Neural crest cell (in vitro differentiated cells): ENCODE measurements at regions not wholly inside any gene's neighbourhood (a gene's known extent, or its start where the extent isn't known, plus 50 kb on each side); places are given as distances from the start of the nearest gene placed in this dataset.

ENCODE experiments used
- DNase-seq: peaks from one replicate; pipeline ENCODE4 v3.0.0; 2021; ENCODE audit warnings: low read depth, mixed read lengths, low spot score
- H3K27ac Mint-ChIP-seq: one replicate; pipeline ENCODE4 v1.8.0; 2021; ENCODE audit warnings: mild to moderate bottlenecking, mixed read lengths; ENCODE audit not compliant: unreplicated experiment
- H3K27me3 Mint-ChIP-seq: 2 replicates; pipeline ENCODE4 v1.8.0; 2021; ENCODE audit warnings: low read depth, mild to moderate bottlenecking, mixed read lengths
- H3K36me3 Mint-ChIP-seq: 2 replicates; pipeline ENCODE4 v1.8.0; 2021; ENCODE audit warnings: low read depth, mild to moderate bottlenecking, mixed read lengths
- H3K4me1 Mint-ChIP-seq: 2 replicates; pipeline ENCODE4 v1.8.0; 2021; ENCODE audit warnings: mixed read lengths
- H3K4me3 Mint-ChIP-seq: one replicate; pipeline ENCODE4 v1.8.0; 2021; ENCODE audit warnings: mild to moderate bottlenecking, mixed read lengths
- H3K9me3 Mint-ChIP-seq: 2 replicates; pipeline ENCODE4 v1.8.0; 2021; ENCODE audit warnings: mixed read lengths
- TF ChIP-seq, protein P1 (sequence below): fragments of 200-600 bp; sonication (generic); conservative IDR thresholded peaks from 2 replicates; pipeline ENCODE4 v1.5.0; 2021; ENCODE audit warnings: antibody characterized with exemption, mild to moderate bottlenecking

DNA sequence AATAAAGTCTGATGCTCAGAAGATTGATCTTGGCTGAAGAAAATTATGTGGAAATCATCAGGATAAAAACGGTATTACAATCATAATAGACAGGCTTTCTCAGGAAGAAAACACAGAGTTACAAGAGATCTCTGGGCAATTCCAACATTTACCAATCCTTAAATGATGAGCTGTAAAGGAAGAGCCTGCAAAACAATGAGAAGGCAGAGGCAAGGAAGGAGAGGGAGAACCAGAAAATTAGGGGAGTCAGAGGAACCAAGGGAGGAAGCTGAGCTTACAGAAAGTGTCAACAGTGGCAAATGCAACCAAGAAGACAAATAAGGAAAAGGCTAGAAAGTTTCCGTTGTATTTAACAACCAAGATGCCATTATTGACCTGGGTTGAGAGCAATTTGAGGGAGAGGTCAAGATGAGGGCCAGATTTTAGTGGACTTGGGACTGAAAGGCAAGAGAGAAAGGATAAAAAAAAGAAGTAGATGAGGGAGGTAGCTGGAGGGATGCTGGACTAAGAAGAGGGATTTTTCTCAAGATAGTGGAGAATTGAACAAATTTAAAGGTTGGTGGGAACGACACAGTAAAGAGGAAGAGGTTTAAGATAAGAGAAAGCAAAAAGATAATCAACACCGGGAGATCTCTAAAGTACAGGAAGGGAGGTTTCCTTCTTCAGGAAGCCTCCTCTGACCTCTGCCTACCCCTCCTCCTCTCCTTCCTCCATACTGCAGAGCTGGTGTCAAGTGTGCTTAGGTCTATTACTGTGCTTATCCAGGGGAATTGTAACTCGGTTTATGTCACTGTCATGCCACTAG, 116.9 kb downstream of the DUSP6 start:
- no peaks in the 10 kb centered on the region for H3K36me3 Mint-ChIP-seq
- no peak overlapping the region for H3K27ac Mint-ChIP-seq
- no peak overlapping the region for H3K4me3 Mint-ChIP-seq
- TF ChIP-seq, protein P1, sequence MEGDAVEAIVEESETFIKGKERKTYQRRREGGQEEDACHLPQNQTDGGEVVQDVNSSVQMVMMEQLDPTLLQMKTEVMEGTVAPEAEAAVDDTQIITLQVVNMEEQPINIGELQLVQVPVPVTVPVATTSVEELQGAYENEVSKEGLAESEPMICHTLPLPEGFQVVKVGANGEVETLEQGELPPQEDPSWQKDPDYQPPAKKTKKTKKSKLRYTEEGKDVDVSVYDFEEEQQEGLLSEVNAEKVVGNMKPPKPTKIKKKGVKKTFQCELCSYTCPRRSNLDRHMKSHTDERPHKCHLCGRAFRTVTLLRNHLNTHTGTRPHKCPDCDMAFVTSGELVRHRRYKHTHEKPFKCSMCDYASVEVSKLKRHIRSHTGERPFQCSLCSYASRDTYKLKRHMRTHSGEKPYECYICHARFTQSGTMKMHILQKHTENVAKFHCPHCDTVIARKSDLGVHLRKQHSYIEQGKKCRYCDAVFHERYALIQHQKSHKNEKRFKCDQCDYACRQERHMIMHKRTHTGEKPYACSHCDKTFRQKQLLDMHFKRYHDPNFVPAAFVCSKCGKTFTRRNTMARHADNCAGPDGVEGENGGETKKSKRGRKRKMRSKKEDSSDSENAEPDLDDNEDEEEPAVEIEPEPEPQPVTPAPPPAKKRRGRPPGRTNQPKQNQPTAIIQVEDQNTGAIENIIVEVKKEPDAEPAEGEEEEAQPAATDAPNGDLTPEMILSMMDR = no peak
- H3K9me3 Mint-ChIP-seq = peaks cover 12% of the 10 kb centered on the region
- H3K27me3 Mint-ChIP-seq = no peaks in the 10 kb centered on the region
- DNase-seq = no peak
- peaks cover 26% of the 10 kb centered on the region for H3K4me1 Mint-ChIP-seq

DNA sequence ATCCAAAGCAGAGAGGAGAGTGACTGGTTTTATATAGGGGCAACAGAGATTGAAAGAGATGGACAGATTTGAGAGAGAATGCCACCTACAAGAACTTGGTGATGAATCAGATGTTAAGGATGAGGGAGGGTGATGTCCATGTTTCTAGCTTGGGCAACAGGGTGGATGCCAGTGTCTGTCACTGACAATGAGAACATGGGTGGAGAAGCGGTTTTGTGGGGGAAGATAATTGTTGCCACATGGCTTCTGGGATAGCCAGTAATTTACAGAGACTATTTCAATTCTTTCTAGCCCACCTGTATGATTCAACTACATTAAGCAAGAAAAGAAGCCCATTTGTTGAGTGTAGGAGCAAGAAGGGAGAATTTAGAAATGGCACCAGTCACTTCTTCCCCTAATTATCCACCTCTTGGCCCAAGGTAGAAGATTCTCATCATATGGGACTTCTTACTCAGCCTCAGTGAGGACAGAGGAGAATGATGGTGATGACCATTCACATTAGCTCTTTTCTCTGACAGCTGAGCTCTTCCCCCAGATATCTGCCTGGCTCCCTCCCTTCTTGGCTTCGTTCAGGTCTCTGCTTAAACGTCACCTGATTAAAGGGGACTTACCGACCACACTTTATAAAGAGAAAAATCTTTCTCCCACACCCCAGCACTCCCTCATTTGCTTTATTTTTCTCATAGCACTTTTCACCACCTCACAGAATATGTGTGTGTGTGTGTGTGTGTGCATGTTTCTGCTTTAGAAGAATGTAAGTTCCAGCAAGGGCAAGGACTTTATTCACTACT, 117.8 kb downstream of the DUSP6 start:
- H3K27ac Mint-ChIP-seq = no peak overlapping the region
- H3K9me3 Mint-ChIP-seq = peaks cover 12% of the 10 kb centered on the region
- TF ChIP-seq, protein P1 = no peak
- peaks cover 32% of the 10 kb centered on the region for H3K4me1 Mint-ChIP-seq
- no peaks in the 10 kb centered on the region for H3K36me3 Mint-ChIP-seq
- DNase-seq = no peak
- H3K27me3 Mint-ChIP-seq = no peaks in the 10 kb centered on the region
- no peak overlapping the region for H3K4me3 Mint-ChIP-seq

DNA sequence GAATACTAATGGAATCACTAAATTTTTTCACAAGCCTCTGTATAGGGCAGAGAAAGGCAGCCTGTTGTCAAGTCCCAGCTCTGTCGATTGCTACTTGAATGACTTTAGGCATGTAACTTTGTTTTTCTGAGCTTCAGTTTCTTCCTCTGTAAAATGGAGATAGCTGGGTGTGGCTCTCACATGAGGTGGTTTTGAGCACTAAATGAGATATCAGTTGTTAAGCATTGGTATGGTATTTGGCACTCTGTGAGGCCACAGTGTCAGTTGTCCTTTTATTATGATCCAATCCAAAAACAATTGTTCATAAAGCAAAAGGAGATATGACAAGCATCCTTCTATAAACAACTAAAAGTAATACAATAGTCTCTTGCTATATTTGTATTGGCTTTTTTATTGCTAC, 120.6 kb downstream of the DUSP6 start:
- peaks cover 50% of the 10 kb centered on the region for H3K4me1 Mint-ChIP-seq
- no peak for DNase-seq
- H3K4me3 Mint-ChIP-seq = no peak overlapping the region
- peaks cover 9% of the 10 kb centered on the region for H3K9me3 Mint-ChIP-seq
- H3K27me3 Mint-ChIP-seq = no peaks in the 10 kb centered on the region
- no peaks in the 10 kb centered on the region for H3K36me3 Mint-ChIP-seq
- H3K27ac Mint-ChIP-seq = no peak overlapping the region
- TF ChIP-seq, protein P1 = no peak

DNA sequence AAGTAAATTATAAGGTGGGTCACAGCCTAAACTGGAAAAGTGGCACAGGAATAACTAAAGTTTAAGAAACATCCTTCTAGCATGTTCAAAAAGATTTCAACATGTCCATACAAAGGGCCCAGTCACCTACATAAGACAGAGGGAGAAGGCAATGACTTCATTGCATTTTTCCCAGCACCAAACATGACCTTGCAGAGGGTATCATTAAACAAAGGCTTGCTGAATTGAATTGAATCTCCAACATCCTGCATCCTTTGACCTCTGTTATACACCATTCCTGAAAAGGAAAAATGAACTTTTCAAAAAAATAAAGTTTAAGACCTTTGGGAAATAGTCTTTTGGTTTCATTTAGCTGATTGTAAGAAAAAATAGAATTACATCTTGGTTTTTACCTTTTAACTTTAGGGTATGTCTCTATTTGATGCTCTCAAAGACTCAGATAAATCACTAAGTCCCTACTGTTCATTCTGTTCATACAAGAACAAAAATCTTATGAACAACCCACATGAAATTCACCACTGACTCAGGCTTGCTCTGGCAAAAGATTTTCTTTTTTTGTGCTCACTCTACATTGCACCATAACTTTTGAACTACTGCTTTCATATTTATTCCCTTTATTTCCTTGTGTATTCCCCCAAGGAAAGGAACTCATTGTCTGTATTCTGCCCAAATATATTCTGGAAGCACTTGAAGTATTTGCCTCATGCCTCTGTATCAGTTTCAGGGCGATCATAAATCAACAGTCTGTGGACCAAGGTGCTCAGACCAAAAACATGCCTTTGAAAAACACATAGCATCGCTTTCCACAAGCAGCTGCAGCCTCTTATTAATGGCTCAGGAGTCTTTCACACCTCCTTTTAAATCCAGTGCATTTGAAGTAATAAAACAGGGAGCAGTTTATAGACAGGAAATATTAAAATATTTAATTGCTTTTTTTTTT, 121.7 kb downstream of the DUSP6 start:
- H3K27ac Mint-ChIP-seq = peak overlapping the region; percentile 36
- no peak for DNase-seq
- H3K9me3 Mint-ChIP-seq = peaks cover 9% of the 10 kb centered on the region
- H3K4me3 Mint-ChIP-seq = no peak overlapping the region
- H3K4me1 Mint-ChIP-seq = peaks cover 58% of the 10 kb centered on the region
- TF ChIP-seq, protein P1 = no peak
- H3K36me3 Mint-ChIP-seq = no peaks in the 10 kb centered on the region
- no peaks in the 10 kb centered on the region for H3K27me3 Mint-ChIP-seq

DNA sequence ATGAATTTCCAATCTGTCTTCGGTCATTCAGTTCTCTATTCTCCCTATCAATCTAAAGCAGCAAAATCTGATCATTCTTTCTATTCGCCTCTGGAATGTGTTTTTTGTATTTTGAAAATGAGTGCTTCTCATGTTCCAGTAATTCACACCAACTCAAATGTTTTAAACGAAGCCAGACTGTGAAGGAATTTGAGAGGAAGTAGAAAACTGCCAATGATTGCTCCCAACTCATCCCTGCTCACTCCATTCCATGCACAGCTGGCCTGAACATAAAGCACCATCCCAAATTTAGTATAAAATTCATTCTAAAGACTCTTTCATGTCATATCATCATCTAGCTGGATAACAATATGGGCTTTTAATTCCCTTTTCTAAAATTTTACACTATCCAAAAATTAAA, 123.8 kb downstream of the DUSP6 start:
- Mint-ChIP-seq H3K4me1 (peaks cover 63% of the 10 kb centered on the region), H3K27ac (no peak overlapping the region), H3K9me3 (peaks cover 4% of the 10 kb centered on the region), H3K36me3 (no peaks in the 10 kb centered on the region), H3K4me3 (no peak overlapping the region), H3K27me3 (no peaks in the 10 kb centered on the region)
- DNase-seq = no peak
- TF ChIP-seq, protein P1 = no peak
